ENCODE measurements at regions not wholly inside any gene's neighbourhood (a gene's known extent, or its start where the extent isn't known, plus 50 kb on each side); places are given as distances from the start of the nearest gene placed in this dataset.

DNA sequence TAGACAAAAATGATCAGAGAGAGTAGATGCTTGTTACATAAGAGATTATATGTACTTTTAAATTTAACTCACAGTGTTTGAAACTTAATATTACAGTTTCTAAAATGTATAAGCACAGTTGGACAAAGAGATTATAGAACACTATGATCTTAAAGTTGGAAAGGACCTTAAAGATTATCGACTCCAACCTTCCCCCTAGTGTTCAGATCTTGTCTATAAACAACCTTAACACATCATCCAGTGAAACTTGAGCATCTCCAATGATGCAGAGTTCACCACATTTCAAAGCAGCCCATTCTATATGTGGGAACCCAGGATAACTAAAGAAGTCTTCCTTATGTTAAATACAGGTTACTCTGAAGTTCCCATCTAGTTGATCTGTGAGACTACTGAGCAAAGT lies 480.8 kb downstream of the RMST start:
- Mint-ChIP-seq H3K27ac (no peak overlapping the region), H3K27me3 (ENCODE audit: insufficient read depth) (peaks cover 2% of the 10 kb centered on the region; the same call in 1 of the 2 replicates), H3K9me3 (peaks cover 58% of the 10 kb centered on the region), H3K4me3 (no peak overlapping the region), H3K36me3 (ENCODE audit: low read depth) (peaks cover 6% of the 10 kb centered on the region; the same call in 1 of the 2 replicates), H3K4me1 (ENCODE audit: low read depth) (no peaks in the 10 kb centered on the region)
- TF ChIP-seq, protein P1, sequence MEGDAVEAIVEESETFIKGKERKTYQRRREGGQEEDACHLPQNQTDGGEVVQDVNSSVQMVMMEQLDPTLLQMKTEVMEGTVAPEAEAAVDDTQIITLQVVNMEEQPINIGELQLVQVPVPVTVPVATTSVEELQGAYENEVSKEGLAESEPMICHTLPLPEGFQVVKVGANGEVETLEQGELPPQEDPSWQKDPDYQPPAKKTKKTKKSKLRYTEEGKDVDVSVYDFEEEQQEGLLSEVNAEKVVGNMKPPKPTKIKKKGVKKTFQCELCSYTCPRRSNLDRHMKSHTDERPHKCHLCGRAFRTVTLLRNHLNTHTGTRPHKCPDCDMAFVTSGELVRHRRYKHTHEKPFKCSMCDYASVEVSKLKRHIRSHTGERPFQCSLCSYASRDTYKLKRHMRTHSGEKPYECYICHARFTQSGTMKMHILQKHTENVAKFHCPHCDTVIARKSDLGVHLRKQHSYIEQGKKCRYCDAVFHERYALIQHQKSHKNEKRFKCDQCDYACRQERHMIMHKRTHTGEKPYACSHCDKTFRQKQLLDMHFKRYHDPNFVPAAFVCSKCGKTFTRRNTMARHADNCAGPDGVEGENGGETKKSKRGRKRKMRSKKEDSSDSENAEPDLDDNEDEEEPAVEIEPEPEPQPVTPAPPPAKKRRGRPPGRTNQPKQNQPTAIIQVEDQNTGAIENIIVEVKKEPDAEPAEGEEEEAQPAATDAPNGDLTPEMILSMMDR (IDR thresholded peaks at IDR 0.05) = no peak
- no peak for DNase-seq

- no peaks in the 10 kb centered on the region for H3K4me1 Mint-ChIP-seq (ENCODE audit: low read depth)
- peaks cover 2% of the 10 kb centered on the region; the same call in 1 of the 2 replicates for H3K27me3 Mint-ChIP-seq (ENCODE audit: insufficient read depth)
- no peak for DNase-seq
- H3K27ac Mint-ChIP-seq = no peak overlapping the region
- H3K36me3 Mint-ChIP-seq (ENCODE audit: low read depth) = peaks cover 6% of the 10 kb centered on the region; the same call in 1 of the 2 replicates
- peaks cover 70% of the 10 kb centered on the region for H3K9me3 Mint-ChIP-seq
- H3K4me3 Mint-ChIP-seq = no peak overlapping the region
- TF ChIP-seq, protein P1 (IDR thresholded peaks at IDR 0.05) = no peak
These were observed 482.0 kb downstream of the RMST start for GRCh38 chr12:97944576-97944975.

- Mint-ChIP-seq H3K27ac (no peak overlapping the region), H3K4me1 (ENCODE audit: low read depth) (no peaks in the 10 kb centered on the region), H3K27me3 (ENCODE audit: insufficient read depth) (no peaks in the 10 kb centered on the region), H3K9me3 (peaks cover 67% of the 10 kb centered on the region), H3K36me3 (ENCODE audit: low read depth) (peaks cover 6% of the 10 kb centered on the region; the same call in 1 of the 2 replicates), H3K4me3 (no peak overlapping the region)
- TF ChIP-seq, protein P1 (IDR thresholded peaks at IDR 0.05) = no peak
- no peak for DNase-seq
These were observed 484.1 kb downstream of the RMST start for GRCh38 chr12:97946701-97947100.

GRCh38 chr12:97948591-97948990 lies 486.0 kb downstream of the RMST start:
- H3K4me3 Mint-ChIP-seq = no peak overlapping the region
- no peak for DNase-seq
- H3K4me1 Mint-ChIP-seq (ENCODE audit: low read depth) = no peaks in the 10 kb centered on the region
- H3K27ac Mint-ChIP-seq = no peak overlapping the region
- peaks cover 6% of the 10 kb centered on the region; the same call in 1 of the 2 replicates for H3K36me3 Mint-ChIP-seq (ENCODE audit: low read depth)
- H3K27me3 Mint-ChIP-seq (ENCODE audit: insufficient read depth) = no peaks in the 10 kb centered on the region
- TF ChIP-seq, protein P1 (IDR thresholded peaks at IDR 0.05) = no peak
- H3K9me3 Mint-ChIP-seq = peaks cover 57% of the 10 kb centered on the region

- H3K4me3 Mint-ChIP-seq = no peak overlapping the region
- no peaks in the 10 kb centered on the region for H3K4me1 Mint-ChIP-seq (ENCODE audit: low read depth)
- no peak overlapping the region for H3K27ac Mint-ChIP-seq
- no peak for DNase-seq
- peaks cover 6% of the 10 kb centered on the region; the same call in 1 of the 2 replicates for H3K36me3 Mint-ChIP-seq (ENCODE audit: low read depth)
- H3K27me3 Mint-ChIP-seq (ENCODE audit: insufficient read depth) = no peaks in the 10 kb centered on the region
- TF ChIP-seq, protein P1 (IDR thresholded peaks at IDR 0.05) = no peak
- H3K9me3 Mint-ChIP-seq = peaks cover 66% of the 10 kb centered on the region
These were observed 488.6 kb downstream of the RMST start for GRCh38 chr12:97951239-97951638.

GRCh38 chr12:97951717-97952116 lies 489.1 kb downstream of the RMST start:
- Mint-ChIP-seq H3K27ac (no peak overlapping the region), H3K4me1 (ENCODE audit: low read depth) (no peaks in the 10 kb centered on the region), H3K9me3 (peaks cover 70% of the 10 kb centered on the region), H3K27me3 (ENCODE audit: insufficient read depth) (no peaks in the 10 kb centered on the region), H3K36me3 (ENCODE audit: low read depth) (peaks cover 6% of the 10 kb centered on the region; the same call in 1 of the 2 replicates), H3K4me3 (no peak overlapping the region)
- no peak for DNase-seq
- TF ChIP-seq, protein P1 (IDR thresholded peaks at IDR 0.05) = no peak
